ENCODE measurements at regions not wholly inside any gene's neighbourhood (a gene's known extent, or its start where the extent isn't known, plus 50 kb on each side); places are given as distances from the start of the nearest gene placed in this dataset.

DNA sequence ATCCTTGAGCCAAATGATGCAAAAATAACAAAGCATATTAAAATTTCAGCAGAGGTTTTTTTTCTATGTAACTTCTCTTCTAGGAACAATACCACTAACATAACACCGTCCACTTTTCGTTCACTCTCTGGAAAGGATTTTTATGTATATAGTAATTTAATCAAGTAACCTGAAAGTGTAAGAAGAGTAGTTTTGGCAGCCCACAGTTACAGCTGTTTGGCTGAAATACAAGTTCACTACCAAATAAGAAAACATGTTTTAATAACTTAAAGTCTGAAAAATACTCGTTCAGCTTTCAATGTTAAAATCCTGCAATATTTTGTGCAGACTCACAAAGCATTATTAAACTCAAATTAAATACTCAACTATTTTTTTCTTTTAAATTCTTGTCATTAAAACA lies 896.8 kb upstream of the ADGRL4 start:
- Histone ChIP-seq H3K9me3 (ENCODE audit: low read length) (no peaks in the 10 kb centered on the region), H3K36me3 (ENCODE audit: insufficient read depth, low read length) (no peaks in the 10 kb centered on the region), H2AFZ (ENCODE audit: low read length) (no peak overlapping the region), H3K4me2 (ENCODE audit: low read length) (no peak overlapping the region), H3K79me2 (ENCODE audit: insufficient read depth, low read depth, low read length) (no peaks in the 10 kb centered on the region), H4K20me1 (ENCODE audit: insufficient read depth, low read length) (no peaks in the 10 kb centered on the region), H3K27ac (ENCODE audit: low read depth, low read length, poor library complexity, severe bottlenecking) (no peak overlapping the region), H3K4me3 (ENCODE audit: low read depth, low read length, poor library complexity, severe bottlenecking) (no peak overlapping the region), H3K4me1 (ENCODE audit: insufficient read depth, low read length, poor library complexity, severe bottlenecking) (no peaks in the 10 kb centered on the region), H3K9me2 (ENCODE audit: insufficient read depth, low read length) (no peaks in the 10 kb centered on the region)
- POLR2A ChIA-PET: interaction anchor here (0.7 kb wide), 1 partner anchor 13 kb away, joined by 3 read pairs; no protein-coding TSS in a partner anchor
- CTCF ChIA-PET (ENCODE audit: unreplicated experiment): no interaction called here
- intact Hi-C loops (cut with micrococcal nuclease; ENCODE audit: unreplicated experiment): no loop called here
- BruUV-seq (replicated peaks): no TSS peak
- no peak for DNase-seq (ENCODE audit: low spot score)
- TF ChIP-seq, protein P1, sequence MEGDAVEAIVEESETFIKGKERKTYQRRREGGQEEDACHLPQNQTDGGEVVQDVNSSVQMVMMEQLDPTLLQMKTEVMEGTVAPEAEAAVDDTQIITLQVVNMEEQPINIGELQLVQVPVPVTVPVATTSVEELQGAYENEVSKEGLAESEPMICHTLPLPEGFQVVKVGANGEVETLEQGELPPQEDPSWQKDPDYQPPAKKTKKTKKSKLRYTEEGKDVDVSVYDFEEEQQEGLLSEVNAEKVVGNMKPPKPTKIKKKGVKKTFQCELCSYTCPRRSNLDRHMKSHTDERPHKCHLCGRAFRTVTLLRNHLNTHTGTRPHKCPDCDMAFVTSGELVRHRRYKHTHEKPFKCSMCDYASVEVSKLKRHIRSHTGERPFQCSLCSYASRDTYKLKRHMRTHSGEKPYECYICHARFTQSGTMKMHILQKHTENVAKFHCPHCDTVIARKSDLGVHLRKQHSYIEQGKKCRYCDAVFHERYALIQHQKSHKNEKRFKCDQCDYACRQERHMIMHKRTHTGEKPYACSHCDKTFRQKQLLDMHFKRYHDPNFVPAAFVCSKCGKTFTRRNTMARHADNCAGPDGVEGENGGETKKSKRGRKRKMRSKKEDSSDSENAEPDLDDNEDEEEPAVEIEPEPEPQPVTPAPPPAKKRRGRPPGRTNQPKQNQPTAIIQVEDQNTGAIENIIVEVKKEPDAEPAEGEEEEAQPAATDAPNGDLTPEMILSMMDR (conservative IDR thresholded peaks at IDR 0.05; ENCODE audit: low read length): no peak
- TF ChIP-seq EZH2phosphoT487 (IDR thresholded peaks at IDR 0.05; ENCODE audit: borderline replicate concordance, low read depth, low read length): no peak

DNA sequence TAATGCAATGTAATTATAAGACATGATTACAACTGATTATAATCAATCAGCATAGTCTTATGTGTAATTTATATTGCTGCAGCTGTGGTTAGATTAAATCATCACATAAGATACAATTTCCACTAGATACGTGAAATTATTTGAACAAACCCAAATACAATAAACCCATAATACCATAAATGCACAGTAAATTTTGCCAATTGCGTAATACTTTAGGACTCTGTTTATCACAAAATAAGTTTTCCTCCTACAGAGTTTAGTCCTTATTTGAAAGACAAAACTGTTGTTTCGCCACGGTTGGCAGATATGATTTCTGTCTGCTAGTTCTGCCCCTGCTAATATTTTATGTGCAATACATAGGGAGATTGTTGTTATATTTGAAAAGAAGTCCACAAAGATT lies 895.9 kb upstream of the ADGRL4 start:
- ChIA-PET CTCF (ENCODE audit: unreplicated experiment) (no interaction called here), POLR2A (interaction anchor here (0.7 kb wide), 1 partner anchor 63 kb away, joined by 3 read pairs; no protein-coding TSS in a partner anchor)
- intact Hi-C loops (cut with micrococcal nuclease; ENCODE audit: unreplicated experiment): no loop called here
- TF ChIP-seq, protein P1 (conservative IDR thresholded peaks at IDR 0.05; ENCODE audit: low read length): no peak
- TF ChIP-seq EZH2phosphoT487 (IDR thresholded peaks at IDR 0.05; ENCODE audit: borderline replicate concordance, low read depth, low read length): no peak
- Histone ChIP-seq H2AFZ (ENCODE audit: low read length) (no peak overlapping the region), H4K20me1 (ENCODE audit: insufficient read depth, low read length) (no peaks in the 10 kb centered on the region), H3K9me2 (ENCODE audit: insufficient read depth, low read length) (no peaks in the 10 kb centered on the region), H3K79me2 (ENCODE audit: insufficient read depth, low read depth, low read length) (no peaks in the 10 kb centered on the region), H3K4me2 (ENCODE audit: low read length) (no peak overlapping the region), H3K4me1 (ENCODE audit: insufficient read depth, low read length, poor library complexity, severe bottlenecking) (no peaks in the 10 kb centered on the region), H3K36me3 (ENCODE audit: insufficient read depth, low read length) (no peaks in the 10 kb centered on the region), H3K9me3 (ENCODE audit: low read length) (no peaks in the 10 kb centered on the region), H3K4me3 (ENCODE audit: low read depth, low read length, poor library complexity, severe bottlenecking) (no peak overlapping the region), H3K27ac (ENCODE audit: low read depth, low read length, poor library complexity, severe bottlenecking) (no peak overlapping the region)
- DNase-seq (ENCODE audit: low spot score): no peak
- BruUV-seq (replicated peaks): no TSS peak

DNA sequence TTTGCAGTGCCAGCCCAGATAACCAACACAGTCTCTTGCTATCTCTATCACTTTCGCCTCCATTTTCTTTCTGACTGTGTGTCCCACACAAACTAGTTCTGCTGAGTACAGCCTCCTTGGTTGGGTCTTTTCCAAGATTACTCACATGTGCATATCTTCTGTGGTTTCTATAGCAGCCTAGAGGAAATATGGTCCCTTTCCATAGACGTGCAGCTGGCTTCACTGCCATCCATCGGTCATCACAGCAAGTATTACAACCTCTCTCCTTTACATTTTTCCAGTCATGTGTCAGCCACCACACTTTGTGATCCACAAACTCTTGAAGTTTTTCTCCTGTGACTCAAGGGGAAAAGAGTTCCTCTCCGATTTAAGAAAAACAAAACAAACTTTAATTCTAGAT lies 893.4 kb upstream of the ADGRL4 start:
- no peak overlapping the region for H3K27ac ChIP-seq (ENCODE audit: low read depth, low read length, poor library complexity, severe bottlenecking)
- H3K4me3 ChIP-seq (ENCODE audit: low read depth, low read length, poor library complexity, severe bottlenecking): no peak overlapping the region
- BruUV-seq (replicated peaks): no TSS peak
- H3K36me3 ChIP-seq (ENCODE audit: insufficient read depth, low read length): no peaks in the 10 kb centered on the region
- H4K20me1 ChIP-seq (ENCODE audit: insufficient read depth, low read length): no peaks in the 10 kb centered on the region
- no peaks in the 10 kb centered on the region for H3K9me2 ChIP-seq (ENCODE audit: insufficient read depth, low read length)
- intact Hi-C loops (cut with micrococcal nuclease; ENCODE audit: unreplicated experiment): no loop called here
- POLR2A ChIA-PET: interaction anchor here (0.7 kb wide), 1 partner anchor 12 kb away, joined by 3 read pairs; no protein-coding TSS in a partner anchor
- no peaks in the 10 kb centered on the region for H3K79me2 ChIP-seq (ENCODE audit: insufficient read depth, low read depth, low read length)
- CTCF ChIA-PET (ENCODE audit: unreplicated experiment): no interaction called here
- TF ChIP-seq EZH2phosphoT487 (IDR thresholded peaks at IDR 0.05; ENCODE audit: borderline replicate concordance, low read depth, low read length): no peak
- TF ChIP-seq, protein P1 (conservative IDR thresholded peaks at IDR 0.05; ENCODE audit: low read length): no peak
- H3K4me2 ChIP-seq (ENCODE audit: low read length): no peak overlapping the region
- no peaks in the 10 kb centered on the region for H3K9me3 ChIP-seq (ENCODE audit: low read length)
- H3K4me1 ChIP-seq (ENCODE audit: insufficient read depth, low read length, poor library complexity, severe bottlenecking): no peaks in the 10 kb centered on the region
- DNase-seq (ENCODE audit: low spot score): no peak
- no peak overlapping the region for H2AFZ ChIP-seq (ENCODE audit: low read length)
